ENCODE measurements at regions not wholly inside any gene's neighbourhood (a gene's known extent, or its start where the extent isn't known, plus 50 kb on each side); places are given as distances from the start of the nearest gene placed in this dataset.

DNA sequence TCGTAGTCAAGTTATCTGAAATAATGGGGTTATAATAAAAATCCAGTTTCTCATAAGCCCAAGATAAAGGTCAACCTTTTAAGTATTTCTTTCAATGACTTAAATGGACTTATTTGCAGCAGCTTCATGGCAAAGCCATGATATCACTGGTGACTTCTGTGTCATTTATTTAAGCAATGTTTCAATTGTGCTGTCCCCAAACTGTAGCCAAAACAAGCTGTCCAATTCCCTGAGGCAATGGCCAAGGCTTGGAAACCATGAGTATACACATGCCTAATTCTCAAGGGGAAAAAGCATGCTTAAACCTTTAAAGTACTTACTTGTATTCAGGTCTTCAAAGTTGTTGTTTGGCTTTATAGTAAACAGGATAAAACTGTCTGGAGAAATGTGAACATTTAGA lies 376.4 kb upstream of the TNC start:
- Histone ChIP-seq H3K4me3 (ENCODE audit: low read length) (no peak overlapping the region), H3K27ac (ENCODE audit: low read depth, low read length) (no peak overlapping the region), H3K9ac (ENCODE audit: low read length) (no peak overlapping the region), H3K4me1 (ENCODE audit: control insufficient read depth, insufficient read depth, low read length) (peaks cover 5% of the 10 kb centered on the region), H3K36me3 (ENCODE audit: control insufficient read depth, insufficient read depth, low read length) (no peaks in the 10 kb centered on the region), H3K27me3 (ENCODE audit: control insufficient read depth, insufficient read depth, low read length) (no peaks in the 10 kb centered on the region)

- H3K36me3 ChIP-seq (ENCODE audit: control insufficient read depth, insufficient read depth, low read length) = no peaks in the 10 kb centered on the region
- H3K27ac ChIP-seq (ENCODE audit: low read depth, low read length) = no peak overlapping the region
- H3K4me3 ChIP-seq (ENCODE audit: low read length) = no peak overlapping the region
Measured at GRCh38 chr9:115495052-115495635, 377.2 kb upstream of the TNC start.

DNA sequence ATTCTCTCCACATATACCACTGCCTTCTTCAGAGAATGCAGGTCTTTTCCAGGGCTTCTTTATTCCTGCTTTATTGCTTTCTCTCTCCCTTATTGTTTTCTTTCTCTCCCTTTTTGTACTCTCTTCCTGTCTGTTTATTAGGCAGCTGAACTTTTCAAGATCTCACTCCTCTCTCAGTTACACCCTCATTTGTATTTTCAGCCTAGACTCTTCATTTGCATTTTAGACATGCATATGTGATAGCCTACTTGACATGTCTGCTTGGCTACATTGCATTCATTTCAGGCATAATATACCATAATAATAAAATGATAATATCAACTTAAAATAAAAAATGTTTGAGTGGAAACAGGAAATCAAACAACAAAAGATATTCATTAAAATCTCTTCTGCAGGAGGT lies 377.9 kb upstream of the TNC start:
- no peaks in the 10 kb centered on the region for H3K36me3 ChIP-seq (ENCODE audit: control insufficient read depth, insufficient read depth, low read length)
- no peak overlapping the region for H3K9ac ChIP-seq (ENCODE audit: low read length)
- no peak overlapping the region for H3K4me3 ChIP-seq (ENCODE audit: low read length)
- no peak overlapping the region for H3K27ac ChIP-seq (ENCODE audit: low read depth, low read length)
- H3K27me3 ChIP-seq (ENCODE audit: control insufficient read depth, insufficient read depth, low read length) = no peaks in the 10 kb centered on the region
- peaks cover 5% of the 10 kb centered on the region for H3K4me1 ChIP-seq (ENCODE audit: control insufficient read depth, insufficient read depth, low read length)

More at GRCh38 chr9:115495052-115495635, 377.2 kb upstream of the TNC start:
- Histone ChIP-seq H3K27me3 (ENCODE audit: control insufficient read depth, insufficient read depth, low read length) (no peaks in the 10 kb centered on the region), H3K9ac (ENCODE audit: low read length) (no peak overlapping the region), H3K4me1 (ENCODE audit: control insufficient read depth, insufficient read depth, low read length) (peaks cover 5% of the 10 kb centered on the region)

- Histone ChIP-seq H3K36me3 (ENCODE audit: control insufficient read depth, insufficient read depth, low read length) (no peaks in the 10 kb centered on the region), H3K4me3 (ENCODE audit: low read length) (no peak overlapping the region), H3K9ac (ENCODE audit: low read length) (no peak overlapping the region), H3K27ac (ENCODE audit: low read depth, low read length) (no peak overlapping the region), H3K27me3 (ENCODE audit: control insufficient read depth, insufficient read depth, low read length) (no peaks in the 10 kb centered on the region), H3K4me1 (ENCODE audit: control insufficient read depth, insufficient read depth, low read length) (peaks cover 5% of the 10 kb centered on the region)
Measured at GRCh38 chr9:115498303-115498702, 380.3 kb upstream of the TNC start.

- Histone ChIP-seq H3K36me3 (ENCODE audit: control insufficient read depth, insufficient read depth, low read length) (no peaks in the 10 kb centered on the region), H3K4me3 (ENCODE audit: low read length) (no peak overlapping the region), H3K27ac (ENCODE audit: low read depth, low read length) (no peak overlapping the region), H3K27me3 (ENCODE audit: control insufficient read depth, insufficient read depth, low read length) (no peaks in the 10 kb centered on the region), H3K4me1 (ENCODE audit: control insufficient read depth, insufficient read depth, low read length) (no peaks in the 10 kb centered on the region), H3K9ac (ENCODE audit: low read length) (no peak overlapping the region)
Measured at GRCh38 chr9:115507148-115507547, 389.2 kb upstream of the TNC start.

GRCh38 chr9:115513148-115513547 lies 395.2 kb upstream of the TNC start:
- Histone ChIP-seq H3K27ac (ENCODE audit: low read depth, low read length) (no peak overlapping the region), H3K4me3 (ENCODE audit: low read length) (no peak overlapping the region), H3K27me3 (ENCODE audit: control insufficient read depth, insufficient read depth, low read length) (no peaks in the 10 kb centered on the region), H3K9ac (ENCODE audit: low read length) (no peak overlapping the region), H3K36me3 (ENCODE audit: control insufficient read depth, insufficient read depth, low read length) (no peaks in the 10 kb centered on the region), H3K4me1 (ENCODE audit: control insufficient read depth, insufficient read depth, low read length) (no peaks in the 10 kb centered on the region)

GRCh38 chr9:115514454-115514853 lies 396.5 kb upstream of the TNC start:
- H3K36me3 ChIP-seq (ENCODE audit: control insufficient read depth, insufficient read depth, low read length) = no peaks in the 10 kb centered on the region

DNA sequence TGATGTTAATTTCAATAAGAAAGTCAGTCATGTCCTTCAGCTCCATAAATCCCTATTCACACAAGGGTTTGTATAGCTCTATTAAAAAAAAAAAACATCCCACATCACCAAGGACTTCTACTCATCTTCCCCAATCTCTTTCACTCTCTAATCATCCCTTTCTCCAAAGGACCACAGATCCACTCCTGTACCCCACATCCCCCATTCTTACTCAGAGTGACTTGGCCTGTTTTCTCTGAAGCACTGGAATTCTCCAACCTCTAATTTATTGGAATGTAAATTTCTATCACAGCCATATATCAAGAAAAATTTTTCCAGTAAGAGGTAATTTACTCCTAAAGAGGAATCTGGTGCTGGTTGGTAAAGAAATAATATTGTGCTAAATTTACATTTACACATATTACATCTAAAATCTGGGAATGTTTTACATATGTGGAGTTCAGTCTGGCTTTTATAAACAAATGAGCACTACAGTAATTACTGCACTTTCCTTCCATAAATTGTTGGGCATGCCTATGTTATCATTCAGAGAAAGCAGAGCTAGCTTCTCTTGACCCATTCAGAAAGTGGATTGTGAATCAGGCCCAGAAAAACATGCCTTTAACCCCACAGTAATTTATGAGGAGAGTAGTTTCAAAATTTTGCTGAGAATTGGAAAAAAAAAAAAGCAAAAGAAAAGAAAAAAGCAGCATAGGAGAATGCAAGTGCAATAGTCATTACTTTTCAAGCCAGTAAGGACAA lies 399.5 kb upstream of the TNC start:
- no peak overlapping the region for H3K27ac ChIP-seq (ENCODE audit: low read depth, low read length)
- H3K4me1 ChIP-seq (ENCODE audit: control insufficient read depth, insufficient read depth, low read length) = peaks cover 10% of the 10 kb centered on the region
- H3K36me3 ChIP-seq (ENCODE audit: control insufficient read depth, insufficient read depth, low read length) = no peaks in the 10 kb centered on the region
- no peak overlapping the region for H3K4me3 ChIP-seq (ENCODE audit: low read length)
- H3K27me3 ChIP-seq (ENCODE audit: control insufficient read depth, insufficient read depth, low read length) = no peaks in the 10 kb centered on the region
- no peak overlapping the region for H3K9ac ChIP-seq (ENCODE audit: low read length)

More at GRCh38 chr9:115514454-115514853, 396.5 kb upstream of the TNC start:
- H3K27me3 ChIP-seq (ENCODE audit: control insufficient read depth, insufficient read depth, low read length) = no peaks in the 10 kb centered on the region
- no peaks in the 10 kb centered on the region for H3K4me1 ChIP-seq (ENCODE audit: control insufficient read depth, insufficient read depth, low read length)
- no peak overlapping the region for H3K27ac ChIP-seq (ENCODE audit: low read depth, low read length)
- H3K4me3 ChIP-seq (ENCODE audit: low read length) = no peak overlapping the region
- H3K9ac ChIP-seq (ENCODE audit: low read length) = no peak overlapping the region

GRCh38 chr9:115520646-115521045 lies 402.7 kb upstream of the TNC start:
- Histone ChIP-seq H3K4me1 (ENCODE audit: control insufficient read depth, insufficient read depth, low read length) (peaks cover 21% of the 10 kb centered on the region), H3K36me3 (ENCODE audit: control insufficient read depth, insufficient read depth, low read length) (no peaks in the 10 kb centered on the region), H3K4me3 (ENCODE audit: low read length) (no peak overlapping the region), H3K9ac (ENCODE audit: low read length) (no peak overlapping the region), H3K27me3 (ENCODE audit: control insufficient read depth, insufficient read depth, low read length) (no peaks in the 10 kb centered on the region), H3K27ac (ENCODE audit: low read depth, low read length) (peak overlapping the region; percentile 8)

DNA sequence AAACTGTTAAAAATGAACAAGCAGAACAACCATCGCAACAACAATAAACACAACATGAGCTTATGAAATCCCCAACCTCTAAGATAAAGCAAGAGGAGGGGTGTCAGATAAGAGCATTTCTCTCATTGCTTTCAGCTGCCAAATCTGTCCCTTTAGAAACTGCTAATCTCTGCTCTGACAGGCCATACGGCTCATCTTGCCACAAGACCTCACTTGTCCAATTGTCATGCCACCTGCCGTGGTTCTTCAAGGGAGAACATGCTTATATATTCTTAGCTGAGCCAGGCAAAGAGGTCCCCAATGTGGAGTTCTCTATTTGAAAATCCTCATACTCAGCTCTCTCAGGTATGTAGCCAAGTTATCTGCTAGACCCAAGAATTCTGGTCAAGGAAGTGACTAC lies 405.0 kb upstream of the TNC start:
- Histone ChIP-seq H3K9ac (ENCODE audit: low read length) (no peak overlapping the region), H3K4me3 (ENCODE audit: low read length) (no peak overlapping the region), H3K4me1 (ENCODE audit: control insufficient read depth, insufficient read depth, low read length) (peaks cover 26% of the 10 kb centered on the region), H3K27me3 (ENCODE audit: control insufficient read depth, insufficient read depth, low read length) (no peaks in the 10 kb centered on the region), H3K36me3 (ENCODE audit: control insufficient read depth, insufficient read depth, low read length) (no peaks in the 10 kb centered on the region), H3K27ac (ENCODE audit: low read depth, low read length) (no peak overlapping the region)

GRCh38 chr9:115524453-115525059 lies 406.6 kb upstream of the TNC start:
- no peak overlapping the region for H3K9ac ChIP-seq (ENCODE audit: low read length)
- H3K27me3 ChIP-seq (ENCODE audit: control insufficient read depth, insufficient read depth, low read length) = no peaks in the 10 kb centered on the region
- H3K36me3 ChIP-seq (ENCODE audit: control insufficient read depth, insufficient read depth, low read length) = no peaks in the 10 kb centered on the region
- peaks cover 26% of the 10 kb centered on the region for H3K4me1 ChIP-seq (ENCODE audit: control insufficient read depth, insufficient read depth, low read length)
- peak overlapping the region; percentile 46 for H3K27ac ChIP-seq (ENCODE audit: low read depth, low read length)
- H3K4me3 ChIP-seq (ENCODE audit: low read length) = no peak overlapping the region

GRCh38 chr9:115525111-115526058 lies 407.4 kb upstream of the TNC start:
- H3K27me3 ChIP-seq (ENCODE audit: control insufficient read depth, insufficient read depth, low read length) = no peaks in the 10 kb centered on the region

More at GRCh38 chr9:115525111-115526058, 407.4 kb upstream of the TNC start:
- Histone ChIP-seq H3K27ac (ENCODE audit: low read depth, low read length) (peak overlapping the region; percentile 72), H3K9ac (ENCODE audit: low read length) (no peak overlapping the region), H3K4me1 (ENCODE audit: control insufficient read depth, insufficient read depth, low read length) (peaks cover 22% of the 10 kb centered on the region), H3K4me3 (ENCODE audit: low read length) (no peak overlapping the region), H3K36me3 (ENCODE audit: control insufficient read depth, insufficient read depth, low read length) (no peaks in the 10 kb centered on the region)
